ENCODE measurements at regions not wholly inside any gene's neighbourhood (a gene's known extent, or its start where the extent isn't known, plus 50 kb on each side); places are given as distances from the start of the nearest gene placed in this dataset.

GRCh38 chr10:4517746-4518145 is 308.3 kb upstream of the AKR1E2 start:
- TF ChIP-seq EZH2 (IDR thresholded peaks at IDR 0.05; ENCODE audit: borderline replicate concordance, low read depth, low read length, severe bottlenecking) = no peak
- TF ChIP-seq POLR2AphosphoS5 (IDR thresholded peaks at IDR 0.05; ENCODE audit: insufficient read depth, low read depth, low read length) = no peak
- TF ChIP-seq CTCF (IDR thresholded peaks at IDR 0.05; ENCODE audit: extremely low read depth in 1 of 2, insufficient read depth in 1 of 2, low read depth in 1 of 2, low read length in 2 of 2) = no peak
- no peak for TF ChIP-seq JUN (IDR thresholded peaks at IDR 0.05; ENCODE audit: borderline replicate concordance, insufficient read depth, insufficient read length, low read depth)
- TF ChIP-seq POLR2A (IDR thresholded peaks at IDR 0.05; ENCODE audit: low read depth, low read length) = no peak
- no peak for TF ChIP-seq MAX (IDR thresholded peaks at IDR 0.05; ENCODE audit: insufficient read depth, insufficient read length)
- TF ChIP-seq MYC (IDR thresholded peaks at IDR 0.05; ENCODE audit: low read depth, low read length) = no peak
- no peak for TF ChIP-seq FOS (IDR thresholded peaks at IDR 0.05; ENCODE audit: borderline replicate concordance, insufficient read depth, low read length)
- TF ChIP-seq GATA2 (IDR thresholded peaks at IDR 0.05; ENCODE audit: insufficient read depth, insufficient read length, low read depth, low read length) = no peak
